GM18907 (cell line): ENCODE measurements at regions not wholly inside any gene's neighbourhood (a gene's known extent, or its start where the extent isn't known, plus 50 kb on each side); places are given as distances from the start of the nearest gene placed in this dataset.

Experiments used
- ATAC-seq: cut with Tn5 transposase; IDR thresholded peaks from one replicate; pipeline ENCODE4 v1.9.1; 2021; ENCODE audit warnings: mild to moderate bottlenecking, moderate library complexity; ENCODE audit not compliant: unreplicated experiment

DNA sequence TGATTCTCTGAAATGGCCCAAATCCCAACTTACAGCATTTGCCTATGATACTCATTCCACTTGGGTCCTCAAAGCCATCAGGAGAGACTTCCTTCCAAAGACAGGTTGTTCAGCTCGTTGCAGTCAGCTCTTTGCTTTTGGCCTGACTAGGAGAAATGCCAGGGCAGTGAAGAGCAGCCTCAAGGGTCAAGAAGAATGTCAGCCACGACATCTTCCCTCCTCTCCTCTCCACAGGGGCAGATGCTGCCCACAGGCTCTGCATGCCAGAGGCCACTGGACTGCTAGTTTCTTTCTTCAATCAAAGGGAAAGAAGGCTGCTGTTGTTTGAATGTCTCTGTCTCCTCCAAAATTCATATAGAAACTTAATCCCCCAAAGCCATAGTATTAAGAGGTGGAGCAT, 201.7 kb upstream of the PFN2 start:
- ATAC-seq: no peak

DNA sequence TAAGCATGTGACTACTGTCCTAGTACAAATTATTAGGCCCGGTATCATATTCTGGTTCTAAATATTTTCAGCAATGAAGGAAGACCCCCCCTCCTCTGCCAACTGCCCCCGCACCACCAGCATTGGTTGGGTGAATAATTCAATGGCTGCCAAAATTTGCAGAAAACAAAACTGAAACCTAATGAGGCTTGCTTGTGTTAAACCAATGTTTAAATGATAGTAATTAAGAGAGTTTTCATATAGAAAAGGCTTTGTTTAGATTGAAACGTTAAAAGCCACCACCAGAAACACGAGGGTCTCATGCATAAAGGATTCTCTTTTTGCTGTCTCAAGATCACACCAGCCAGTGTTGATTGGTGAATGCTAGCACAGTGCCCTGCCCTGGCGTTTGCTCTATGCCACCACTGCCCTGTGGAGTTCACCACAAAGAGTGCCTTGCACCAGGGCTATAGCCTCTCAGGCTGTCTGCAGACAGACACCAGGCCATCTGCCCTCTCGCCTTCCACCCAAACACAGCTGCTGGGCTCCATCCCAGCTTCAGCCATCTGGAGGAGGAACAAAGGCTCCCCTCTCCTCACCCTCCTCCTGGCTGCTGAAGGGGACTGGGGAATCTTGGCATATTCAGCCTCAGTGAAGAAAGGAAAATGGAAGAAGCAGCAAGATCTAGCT, 200.3 kb upstream of the PFN2 start:
- no peak for ATAC-seq

DNA sequence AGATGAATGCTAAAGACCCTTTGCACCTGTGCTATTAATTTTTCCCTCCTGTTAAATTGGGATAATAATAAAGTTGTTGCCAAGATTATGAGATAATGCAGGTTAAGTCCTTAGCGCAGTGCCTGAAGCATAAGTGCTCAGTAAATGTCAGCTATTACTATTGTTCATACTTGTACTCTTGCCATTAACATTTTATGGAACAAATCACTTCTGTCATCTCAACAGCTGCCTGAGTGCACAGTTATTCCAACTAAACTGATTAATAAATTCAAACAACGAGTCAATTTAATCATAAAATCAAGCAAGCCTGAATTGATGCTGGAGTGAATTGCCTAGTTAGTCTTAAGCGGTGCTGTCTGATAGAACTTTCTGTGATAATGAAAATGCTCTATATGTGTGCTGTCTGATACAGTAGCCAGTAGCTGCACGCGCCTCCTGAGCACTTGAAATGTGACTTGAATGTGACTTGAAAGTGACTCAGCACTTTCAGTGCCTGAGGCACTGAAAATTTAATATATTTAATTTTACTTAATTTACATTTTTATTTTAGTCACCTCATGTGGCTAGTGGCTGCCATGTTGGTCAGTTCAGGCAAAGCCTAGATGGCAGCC, 198.7 kb upstream of the PFN2 start:
- no peak for ATAC-seq

DNA sequence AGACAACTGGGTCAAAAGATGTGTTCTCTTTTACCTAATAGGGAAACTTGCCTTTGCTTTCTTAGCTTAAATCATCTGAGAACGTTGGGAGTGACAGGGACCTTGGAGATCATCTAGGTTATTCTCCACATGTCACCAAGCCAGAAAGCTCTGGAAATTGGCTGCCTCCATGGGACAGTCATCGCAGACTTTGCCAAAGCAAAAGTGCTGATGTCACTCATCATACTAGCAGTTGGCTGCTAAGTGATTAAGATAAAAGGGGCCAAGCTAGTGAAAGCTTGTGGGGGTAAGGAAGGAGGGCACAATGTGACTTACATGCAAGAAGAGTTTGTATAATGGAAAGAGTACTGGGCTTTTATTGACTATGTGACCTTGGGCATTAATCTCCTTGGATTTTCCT, 198.0 kb upstream of the PFN2 start:
- ATAC-seq: no peak

DNA sequence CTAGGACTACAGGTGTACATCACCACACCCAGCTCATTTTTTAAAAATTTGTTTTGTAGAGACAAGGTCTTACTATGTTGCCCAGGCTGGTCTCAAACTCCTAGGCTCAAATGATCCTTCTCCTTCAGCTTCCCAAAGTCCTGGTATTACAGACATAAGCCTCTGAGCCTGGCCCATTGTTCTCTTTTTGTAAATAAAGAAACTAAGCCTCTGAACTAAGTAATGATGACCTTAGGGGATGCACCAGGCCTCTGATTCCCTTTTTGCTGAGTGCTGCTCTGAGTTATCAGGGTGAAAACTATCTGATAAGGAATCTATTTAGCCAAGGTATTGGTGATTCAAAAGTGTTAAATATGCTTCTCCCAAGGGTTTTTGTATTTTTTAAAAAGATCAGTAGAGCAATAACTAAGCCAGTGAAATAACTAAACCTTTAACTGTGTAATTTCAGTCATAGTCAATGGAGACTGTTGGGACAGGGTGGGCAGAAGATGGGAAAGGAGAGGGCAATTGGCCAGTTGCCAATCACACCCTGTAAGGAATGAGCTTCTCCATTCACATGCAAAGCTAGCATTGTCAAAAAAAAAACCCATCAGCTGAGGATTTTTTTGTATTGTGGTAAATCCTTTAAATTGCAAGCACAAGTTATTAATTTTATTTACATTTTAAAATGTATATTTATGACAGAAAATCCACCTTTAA, 194.8 kb upstream of the PFN2 start:
- ATAC-seq: no peak

DNA sequence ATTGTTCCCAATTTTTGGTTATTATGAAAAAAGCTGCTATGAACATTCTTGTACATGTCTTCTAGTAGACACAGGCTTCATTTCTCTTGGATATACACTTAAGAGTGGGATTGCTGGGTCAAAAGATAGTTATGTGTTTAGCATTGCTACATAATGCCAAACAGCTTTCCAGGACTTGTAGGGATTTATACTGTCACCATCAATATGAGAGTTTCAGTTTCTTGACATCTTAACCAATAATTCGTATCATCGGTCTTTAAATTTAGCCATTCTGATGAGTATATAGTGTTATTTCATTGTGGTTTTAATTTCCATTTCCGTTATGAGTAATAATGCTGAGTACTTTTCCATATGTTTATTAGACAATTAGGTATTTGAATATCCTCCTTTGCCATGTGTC, 190.3 kb upstream of the PFN2 start:
- no peak for ATAC-seq

- ATAC-seq: no peak
Observed at GRCh38 chr3:150158943-150159625, 188.4 kb upstream of the PFN2 start.

DNA sequence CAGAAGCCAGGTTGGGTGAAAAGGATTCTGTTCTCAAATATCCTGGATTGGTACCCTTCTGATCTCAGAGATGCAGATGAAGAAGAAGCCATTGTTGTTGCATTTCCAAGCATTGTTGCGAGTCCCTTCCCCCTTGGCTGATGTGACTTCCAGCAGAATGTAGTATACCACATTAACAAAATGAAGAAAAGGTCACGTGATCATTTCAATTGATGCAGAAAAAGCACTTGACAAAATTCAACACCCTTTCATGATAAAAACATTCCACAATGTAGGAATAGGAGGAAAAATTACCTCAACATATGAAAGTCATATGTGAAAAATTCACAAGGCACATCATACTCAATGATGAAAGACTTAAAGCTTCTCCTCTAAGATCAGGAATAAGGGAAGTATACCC, 181.9 kb upstream of the PFN2 start:
- no peak for ATAC-seq

GRCh38 chr3:150150633-150151032, 179.9 kb upstream of the PFN2 start:
- no peak for ATAC-seq

DNA sequence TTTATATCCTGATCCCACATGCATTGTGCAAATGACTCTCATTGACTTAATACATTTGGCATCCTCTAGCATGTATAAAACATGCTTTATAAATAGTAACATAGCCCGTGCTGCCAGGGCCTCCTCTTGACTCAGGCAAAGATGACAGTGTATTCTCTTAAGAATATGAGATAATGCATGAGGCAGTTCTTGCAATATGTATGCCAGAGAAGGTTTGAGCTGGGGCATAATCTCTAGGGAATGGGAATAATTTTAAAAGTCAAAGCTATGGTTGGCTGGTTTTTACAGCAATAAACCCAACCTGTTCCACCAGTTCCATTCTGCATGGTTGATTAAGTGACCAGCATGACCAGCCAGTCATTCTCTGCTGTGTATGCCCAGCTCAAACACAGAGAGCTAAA, 179.0 kb upstream of the PFN2 start:
- no peak for ATAC-seq

GRCh38 chr3:150148227-150148626, 177.5 kb upstream of the PFN2 start:
- no peak for ATAC-seq

GRCh38 chr3:150147776-150148175, 177.1 kb upstream of the PFN2 start:
- no peak for ATAC-seq

DNA sequence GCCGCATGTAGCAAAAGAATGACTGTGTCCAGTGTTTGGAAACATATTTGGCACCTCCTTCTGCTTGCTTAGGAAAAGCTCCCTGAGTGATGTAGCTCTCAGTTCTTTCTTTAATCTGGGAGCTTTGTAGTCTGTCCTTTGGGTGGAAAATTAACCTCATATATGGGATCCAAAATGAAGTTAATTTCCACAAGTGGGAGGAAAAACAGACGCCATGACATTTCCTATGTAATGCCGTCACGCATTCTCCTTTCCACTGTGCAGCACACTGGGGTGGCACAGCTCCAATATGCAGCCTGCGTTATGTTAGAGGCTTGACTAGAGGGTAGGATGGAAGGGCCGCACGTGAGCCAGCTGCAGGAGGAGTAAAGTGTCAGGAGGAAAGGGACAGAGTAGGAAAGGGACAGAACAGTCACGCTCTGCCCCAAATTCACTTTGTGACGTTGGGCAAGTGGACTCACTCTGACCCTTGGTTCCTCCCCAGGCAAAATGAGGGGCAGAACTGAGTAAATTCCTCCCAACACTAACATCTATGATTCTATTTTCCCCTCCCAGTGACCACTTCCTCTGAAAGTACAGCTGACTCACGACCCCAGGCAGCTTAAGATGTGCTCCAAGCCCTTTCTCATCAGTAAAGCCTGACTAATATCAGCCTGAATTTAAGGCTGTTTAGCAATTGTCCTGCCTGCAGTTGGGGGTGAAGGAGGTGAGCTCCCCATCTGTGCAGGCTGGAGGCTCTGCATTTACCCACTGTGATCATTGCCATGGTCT, 176.5 kb upstream of the PFN2 start:
- no peak for ATAC-seq

- no peak for ATAC-seq
Observed at GRCh38 chr3:150145659-150146058, 175.0 kb upstream of the PFN2 start.

GRCh38 chr3:150144191-150144708, 173.6 kb upstream of the PFN2 start:
- ATAC-seq: no peak

DNA sequence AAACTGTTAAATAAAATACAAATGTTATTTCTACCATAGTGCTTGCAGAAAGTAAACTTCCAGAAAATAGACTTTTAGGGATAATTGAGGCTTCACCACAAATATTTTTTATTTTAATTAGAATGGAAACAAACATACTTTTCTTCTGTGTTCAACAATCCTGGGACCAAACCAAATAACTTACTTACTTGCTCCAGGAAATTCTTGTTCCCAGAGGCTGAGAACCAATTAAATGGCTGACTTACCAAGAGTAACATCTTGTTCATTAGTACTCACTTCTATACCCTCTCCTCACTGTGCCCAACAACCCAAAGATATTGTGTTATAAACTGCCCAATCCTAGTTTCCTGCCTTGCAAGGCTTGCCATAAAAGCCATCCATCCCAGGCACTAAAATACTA, 172.2 kb upstream of the PFN2 start:
- no peak for ATAC-seq

- no peak for ATAC-seq
Observed at GRCh38 chr3:150141790-150142326, 171.2 kb upstream of the PFN2 start.

DNA sequence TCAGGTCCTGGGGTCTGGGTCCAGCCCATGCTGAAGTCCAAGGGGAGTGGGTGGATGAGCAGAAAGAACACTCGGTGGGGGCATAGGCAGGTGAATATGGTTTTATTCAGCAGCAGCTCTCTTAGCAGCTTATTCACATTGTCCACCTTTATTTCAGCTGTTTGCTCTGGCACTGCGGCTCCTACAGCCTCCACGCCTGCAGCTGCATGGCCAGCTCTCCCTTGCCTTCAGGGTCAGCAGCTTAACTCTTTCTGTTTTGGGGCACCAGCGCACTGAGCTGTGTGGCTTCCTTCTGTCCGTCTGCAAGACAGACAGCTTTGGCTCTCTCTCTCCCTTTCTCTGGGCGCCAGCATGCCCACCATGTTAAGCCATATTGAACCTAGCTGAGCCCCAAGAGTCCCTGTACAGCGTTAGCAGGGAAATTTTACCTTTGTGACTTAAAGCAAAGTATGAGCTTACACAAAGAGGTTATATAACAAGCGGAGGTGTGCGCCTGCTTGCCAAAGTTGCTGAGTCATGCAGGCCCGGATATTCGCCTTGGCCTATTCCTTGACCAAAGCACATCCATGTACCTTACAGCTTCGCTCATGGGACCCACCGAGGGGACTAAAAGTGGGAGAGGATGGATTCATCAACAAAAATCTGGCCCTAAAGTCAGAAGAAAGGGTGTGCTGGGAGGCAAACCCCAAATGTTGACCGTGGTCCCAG, 170.1 kb upstream of the PFN2 start:
- ATAC-seq: no peak

GRCh38 chr3:150138824-150139223, 168.1 kb upstream of the PFN2 start:
- ATAC-seq: no peak

DNA sequence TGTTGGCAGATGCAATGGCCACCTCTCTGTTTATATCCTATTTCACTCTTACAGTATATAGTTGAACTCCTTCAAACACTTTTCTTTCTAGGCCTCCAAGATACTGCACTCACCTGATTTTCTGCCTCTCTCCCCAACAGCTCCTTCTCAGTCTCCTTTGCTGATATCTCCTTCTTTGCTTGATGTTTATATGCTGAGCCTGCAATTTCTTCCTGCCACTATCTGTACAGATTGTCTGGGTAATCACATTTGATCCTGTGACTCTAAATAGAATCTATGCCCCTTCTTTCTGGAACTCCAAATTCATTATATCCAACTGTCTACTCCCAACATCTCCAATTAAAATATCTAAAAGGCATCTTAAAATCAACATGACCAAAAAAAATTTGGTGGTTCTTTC, 165.5 kb upstream of the PFN2 start:
- ATAC-seq: no peak
